Ramos (cell line): ENCODE measurements at regions not wholly inside any gene's neighbourhood (a gene's known extent, or its start where the extent isn't known, plus 50 kb on each side); places are given as distances from the start of the nearest gene placed in this dataset.

Source experiments
- in situ Hi-C: fragments of 300-500 bp; cut with MboI; formaldehyde crosslinking; loops from one replicate; pipeline ENCODE4 v1.14.3; 2022; ENCODE audit warnings: low sequenced_read_pairs; ENCODE audit not compliant: unreplicated experiment

DNA sequence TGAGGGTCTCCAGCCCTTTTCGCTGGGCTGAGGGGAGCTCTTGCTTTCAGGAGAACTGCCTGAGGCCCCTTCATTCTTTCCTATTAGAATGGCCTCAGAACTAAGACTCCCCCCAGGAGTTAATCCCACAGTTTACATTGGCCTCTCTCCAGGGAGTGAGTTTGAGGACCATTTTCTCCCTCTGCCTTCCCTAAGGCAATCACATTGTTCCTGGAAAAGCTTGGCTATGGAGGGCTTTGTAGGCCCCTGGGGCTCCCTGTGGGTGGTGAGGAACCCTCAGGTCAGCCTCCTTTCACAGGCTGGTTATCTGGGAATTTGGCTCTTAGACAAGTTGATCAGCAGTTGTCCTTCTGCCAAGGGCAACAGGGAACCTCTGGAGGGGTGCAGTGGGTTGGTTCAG is 343.7 kb downstream of the RPS24 start:
- in situ Hi-C loops, result no loop called here

DNA sequence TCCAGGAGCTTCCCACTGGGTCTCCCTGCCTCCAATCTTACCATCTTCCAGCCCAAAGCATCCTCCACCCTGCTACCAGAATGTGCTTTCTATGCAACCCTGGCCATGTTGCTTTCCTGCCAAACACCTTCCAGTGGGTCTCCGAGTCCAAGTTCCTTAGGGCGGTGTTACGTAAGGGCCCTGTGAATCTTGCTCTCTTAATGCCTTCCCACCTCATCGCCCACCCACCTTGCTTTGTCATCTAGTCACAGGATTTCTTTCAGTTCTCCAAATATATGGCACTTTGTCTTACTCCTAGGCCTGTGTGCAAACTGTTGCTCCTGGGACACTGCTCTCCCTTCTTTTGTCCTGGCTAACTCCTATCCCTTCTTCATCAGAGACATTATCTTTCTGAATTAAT is 344.5 kb downstream of the RPS24 start:
- in situ Hi-C loops, result no loop called here

- in situ Hi-C loops, result no loop called here
These were observed 347.4 kb downstream of the RPS24 start for GRCh38 chr10:78381107-78381506.

DNA sequence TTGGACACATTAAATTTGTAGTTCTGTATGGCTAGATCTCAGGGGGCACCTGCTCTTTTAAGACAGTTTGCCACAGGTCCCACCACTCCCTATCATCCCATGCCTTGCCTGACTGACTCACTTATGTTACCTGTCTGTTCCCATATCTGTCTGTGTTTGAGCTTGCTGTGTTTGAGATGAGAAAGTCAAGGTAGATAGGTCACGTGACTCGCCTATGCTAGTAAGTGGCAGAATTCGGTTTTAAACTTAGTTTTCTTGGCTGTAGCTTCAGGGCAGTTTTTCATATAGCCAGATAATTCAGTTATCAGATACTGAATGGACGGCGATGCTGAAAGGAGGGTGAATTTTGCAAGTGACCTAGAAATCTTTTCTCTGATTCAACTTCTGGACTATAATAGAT is 348.4 kb downstream of the RPS24 start:
- in situ Hi-C loops, result no loop called here

- in situ Hi-C loops, result no loop called here
These were observed 349.1 kb downstream of the RPS24 start for GRCh38 chr10:78382772-78383171.

GRCh38 chr10:78383378-78384048 is 349.9 kb downstream of the RPS24 start:
- in situ Hi-C loops, result no loop called here

DNA sequence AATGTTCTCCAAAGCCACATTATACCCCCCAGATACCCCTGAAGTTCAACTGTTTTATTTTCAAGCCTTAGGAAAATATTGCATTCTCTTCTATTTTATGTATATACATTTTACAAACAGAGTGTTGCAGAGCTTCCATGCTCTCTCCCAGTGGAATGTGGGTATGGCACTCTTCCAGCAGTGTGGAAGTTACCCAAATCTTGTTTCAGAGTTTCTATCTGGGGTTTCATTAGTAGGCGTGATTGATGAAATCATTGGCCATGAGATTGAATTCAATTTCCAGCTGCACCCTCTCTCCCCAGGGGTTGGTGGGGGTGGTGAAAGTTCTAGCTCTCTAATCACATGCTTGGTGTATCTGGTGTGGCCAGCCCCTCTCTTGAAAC is 350.4 kb downstream of the RPS24 start:
- in situ Hi-C loops, result no loop called here

DNA sequence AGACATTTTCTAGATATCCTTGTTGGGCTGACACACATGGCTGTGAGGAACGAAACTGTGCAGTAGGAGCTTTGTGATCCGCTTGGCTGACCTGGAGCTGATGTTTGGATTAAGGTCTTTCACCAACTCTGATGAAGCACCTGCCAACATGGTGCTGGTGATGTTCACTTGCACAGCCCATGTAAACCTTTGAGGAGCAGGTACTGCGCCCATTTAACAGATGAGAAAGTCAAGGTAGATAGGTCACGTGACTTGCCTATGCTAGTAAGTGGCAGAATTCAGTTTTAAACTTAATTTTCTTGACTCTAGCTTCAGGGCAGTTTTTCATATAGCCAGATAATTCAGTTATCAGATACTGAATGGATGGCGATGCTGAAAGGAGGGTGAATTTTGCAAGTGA is 351.9 kb downstream of the RPS24 start:
- in situ Hi-C loops, result no loop called here

- in situ Hi-C loops, result no loop called here
These were observed 352.8 kb downstream of the RPS24 start for GRCh38 chr10:78386509-78386908.

GRCh38 chr10:78388331-78389050 is 354.8 kb downstream of the RPS24 start:
- in situ Hi-C loops, result no loop called here

- in situ Hi-C loops, result no loop called here
These were observed 355.8 kb downstream of the RPS24 start for GRCh38 chr10:78389419-78389818.

- in situ Hi-C loops, result no loop called here
These were observed 356.4 kb downstream of the RPS24 start for GRCh38 chr10:78390051-78390450.

DNA sequence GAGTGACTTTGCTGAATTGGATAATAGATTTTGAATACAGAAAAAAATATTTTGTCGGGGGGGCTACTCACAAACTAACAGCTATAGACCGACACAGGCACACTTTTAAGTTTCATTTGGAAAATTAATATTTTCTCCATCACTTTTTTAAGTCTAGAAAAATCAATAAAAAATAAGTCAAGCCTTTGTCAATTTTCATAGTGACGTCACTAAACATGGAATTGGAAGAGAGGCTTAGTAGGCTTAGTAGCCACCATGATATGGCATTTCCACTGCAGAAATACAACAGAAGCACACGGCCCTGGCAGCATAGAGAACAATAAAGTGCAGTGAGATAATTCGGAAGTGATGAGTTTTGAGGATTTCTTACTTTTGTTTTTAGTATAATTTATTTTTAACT is 357.2 kb downstream of the RPS24 start:
- in situ Hi-C loops, result no loop called here

- in situ Hi-C loops, result no loop called here
These were observed 357.9 kb downstream of the RPS24 start for GRCh38 chr10:78391585-78391984.

GRCh38 chr10:78392197-78392596 is 358.5 kb downstream of the RPS24 start:
- in situ Hi-C loops, result no loop called here

GRCh38 chr10:78393094-78393493 is 359.4 kb downstream of the RPS24 start:
- in situ Hi-C loops, result no loop called here

DNA sequence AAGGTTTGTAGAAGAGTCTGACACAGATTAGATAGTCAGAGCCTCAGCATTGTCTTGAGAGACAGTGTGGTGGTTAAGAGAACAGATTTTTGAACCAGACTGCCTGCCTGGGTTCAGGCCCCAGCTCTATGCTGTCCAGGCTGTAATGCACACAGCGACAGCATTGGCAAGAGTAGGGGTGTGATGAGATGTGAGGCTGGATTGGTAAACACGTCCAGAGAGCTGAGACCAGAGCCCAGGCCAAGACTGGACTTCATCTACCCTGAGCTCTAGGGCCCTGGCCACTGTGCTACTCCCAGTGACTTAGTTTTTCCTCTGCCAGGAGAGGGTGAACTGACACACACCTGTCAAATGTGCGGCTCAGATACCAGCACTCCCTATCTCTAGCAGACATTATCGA is 360.4 kb downstream of the RPS24 start:
- in situ Hi-C loops, result no loop called here

DNA sequence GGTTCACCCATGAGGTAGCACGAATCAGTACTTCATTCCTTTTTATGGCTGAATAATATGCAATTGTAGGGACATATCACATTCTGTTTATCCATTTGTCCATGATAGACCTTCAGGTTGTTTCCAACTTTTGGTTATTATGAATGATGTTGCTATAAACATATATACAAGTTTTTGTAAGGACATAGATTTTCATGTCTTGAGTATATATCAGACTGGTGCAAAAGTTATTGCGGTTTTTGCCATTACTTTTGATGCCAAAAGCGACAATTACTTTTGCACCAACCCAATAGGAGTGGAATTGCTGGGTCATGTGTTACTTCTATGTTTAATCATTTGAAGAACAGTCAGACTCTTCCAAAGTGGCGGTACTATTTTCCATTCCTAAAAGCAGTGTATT is 361.5 kb downstream of the RPS24 start:
- in situ Hi-C loops, result no loop called here

DNA sequence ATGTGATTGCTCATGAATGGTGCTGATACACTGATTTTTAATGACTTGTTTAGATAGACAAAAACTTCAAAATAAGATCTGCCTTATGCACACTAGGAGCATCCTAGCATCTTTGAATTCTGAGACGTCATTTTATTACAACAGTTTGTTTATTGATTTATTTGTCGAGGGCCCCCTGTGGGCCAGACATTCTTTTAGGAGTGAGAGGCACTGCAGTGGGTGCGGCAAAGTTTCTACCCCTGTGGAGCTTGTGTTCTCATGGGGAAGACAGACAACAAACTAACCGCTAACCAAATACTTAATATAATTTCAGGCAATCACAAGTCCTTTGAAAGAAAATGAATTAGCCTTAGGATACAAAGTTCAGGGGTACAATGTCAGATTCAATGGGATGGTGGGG is 363.1 kb downstream of the RPS24 start:
- in situ Hi-C loops, result no loop called here

DNA sequence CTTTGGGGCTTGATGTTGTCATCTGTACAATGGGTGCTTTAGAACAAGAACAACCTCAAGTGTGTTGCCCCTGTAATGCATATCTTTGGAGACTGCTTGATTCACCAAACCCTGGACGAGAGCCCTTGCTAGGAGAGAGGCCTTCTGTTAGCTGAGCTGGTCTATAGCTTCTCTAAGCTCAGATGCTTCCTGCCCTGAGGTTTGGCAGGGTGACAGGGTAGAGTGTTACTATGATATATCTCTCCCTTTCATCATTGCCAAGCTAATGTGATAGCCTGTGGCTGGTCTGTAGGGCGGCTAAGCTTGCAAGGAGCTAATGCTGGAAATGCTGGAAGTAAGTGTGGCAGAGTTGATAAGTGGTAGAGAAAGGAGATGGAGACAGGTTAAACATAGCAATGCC is 364.1 kb downstream of the RPS24 start:
- in situ Hi-C loops, result no loop called here

DNA sequence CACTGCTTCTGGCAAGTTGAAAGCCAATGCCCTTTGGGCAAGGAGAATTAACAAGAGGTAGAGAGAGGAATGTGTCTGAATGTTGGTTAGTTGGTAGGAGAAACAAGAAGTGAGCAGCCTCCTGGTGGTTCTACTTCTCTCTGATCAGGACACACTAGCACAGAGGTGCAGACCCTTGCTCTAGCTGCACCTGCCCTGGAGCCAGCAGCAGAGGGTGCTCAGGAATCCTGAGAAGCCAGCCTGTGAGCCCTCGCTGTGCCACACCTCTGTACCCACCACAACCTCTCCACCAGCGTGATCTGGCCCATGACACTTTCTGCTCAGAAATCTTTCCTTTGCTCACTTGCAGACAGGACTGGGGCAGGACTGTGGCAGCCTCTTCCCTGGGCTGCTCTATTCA is 364.7 kb downstream of the RPS24 start:
- in situ Hi-C loops, result no loop called here
